Kasumi-1 (cell line): ENCODE measurements at regions not wholly inside any gene's neighbourhood (a gene's known extent, or its start where the extent isn't known, plus 50 kb on each side); places are given as distances from the start of the nearest gene placed in this dataset.

ENCODE experiments used
- DNase-seq, 2 experiments: peaks; one replicate each; lab custom pipeline; 2025; lab: John Stamatoyannopoulos, UW

GRCh38 chr13:39938596-39938995 is 283.1 kb downstream of the COG6 start:
- no peak for DNase-seq

DNA sequence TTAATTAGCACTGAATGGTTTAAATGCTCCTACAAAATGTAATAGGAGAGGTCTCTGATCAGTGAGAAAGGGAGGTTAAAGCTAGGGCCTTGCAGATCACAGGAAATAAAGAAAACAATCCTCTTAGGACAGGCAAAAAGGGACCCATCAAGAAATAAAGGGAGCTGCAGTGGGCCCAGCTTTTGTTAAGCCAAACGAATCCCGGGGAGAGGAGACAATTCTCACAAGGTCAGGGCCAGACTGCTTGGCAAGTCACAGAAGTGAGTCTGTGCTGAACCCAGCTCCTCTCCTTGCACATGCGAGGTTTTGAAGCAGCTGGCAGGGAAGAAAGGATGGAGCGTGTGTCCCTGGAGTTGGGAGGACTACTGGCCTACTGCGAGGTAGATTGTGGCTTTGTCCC is 285.8 kb downstream of the COG6 start:
- DNase-seq = no peak

- DNase-seq = no peak
Observed at GRCh38 chr13:39941911-39942551, 286.6 kb downstream of the COG6 start.

GRCh38 chr13:39942552-39943273 is 287.3 kb downstream of the COG6 start:
- DNase-seq = peak; percentile 54 to 62

- DNase-seq = no peak
Observed at GRCh38 chr13:39943711-39944110, 288.2 kb downstream of the COG6 start.

- no peak for DNase-seq
Observed at GRCh38 chr13:39945226-39945625, 289.8 kb downstream of the COG6 start.

DNA sequence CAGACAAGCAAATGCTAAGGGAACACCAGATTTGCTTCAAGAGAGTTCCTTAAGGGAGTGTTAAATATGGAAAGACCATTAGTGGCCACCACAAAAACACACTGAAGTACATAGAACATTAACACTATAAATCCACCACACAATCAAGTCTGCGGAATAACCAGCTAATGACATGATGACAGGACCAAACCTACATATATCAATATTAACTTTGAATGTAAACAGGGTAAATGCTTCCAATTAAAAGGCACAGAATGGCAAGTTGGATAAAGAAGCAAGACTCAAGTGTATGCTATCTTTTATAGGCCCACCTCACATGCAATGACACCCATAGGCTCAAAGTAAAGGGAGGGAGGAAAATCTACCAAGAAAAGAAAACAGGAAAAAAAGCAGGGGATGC is 291.3 kb downstream of the COG6 start:
- no peak for DNase-seq

DNA sequence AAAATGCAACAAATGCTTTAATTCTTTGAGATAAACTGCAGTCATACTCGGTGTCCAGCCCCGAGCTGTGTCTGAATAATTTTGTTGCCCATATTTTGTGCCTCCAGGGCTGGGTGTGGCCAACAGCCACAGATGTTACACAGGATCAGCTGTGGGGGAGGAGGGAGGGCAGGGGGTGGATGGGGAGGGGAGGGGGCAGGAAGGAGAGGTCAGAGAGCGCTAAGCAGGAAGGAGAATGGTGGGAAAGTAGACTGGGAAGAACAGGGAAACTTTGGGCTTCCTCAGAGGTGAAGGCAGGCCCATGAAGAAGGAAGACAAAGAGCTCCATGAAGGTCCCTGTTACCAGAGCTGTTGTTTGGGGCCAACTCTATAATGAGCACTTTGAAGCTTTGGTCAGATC is 295.8 kb downstream of the COG6 start:
- DNase-seq = no peak

DNA sequence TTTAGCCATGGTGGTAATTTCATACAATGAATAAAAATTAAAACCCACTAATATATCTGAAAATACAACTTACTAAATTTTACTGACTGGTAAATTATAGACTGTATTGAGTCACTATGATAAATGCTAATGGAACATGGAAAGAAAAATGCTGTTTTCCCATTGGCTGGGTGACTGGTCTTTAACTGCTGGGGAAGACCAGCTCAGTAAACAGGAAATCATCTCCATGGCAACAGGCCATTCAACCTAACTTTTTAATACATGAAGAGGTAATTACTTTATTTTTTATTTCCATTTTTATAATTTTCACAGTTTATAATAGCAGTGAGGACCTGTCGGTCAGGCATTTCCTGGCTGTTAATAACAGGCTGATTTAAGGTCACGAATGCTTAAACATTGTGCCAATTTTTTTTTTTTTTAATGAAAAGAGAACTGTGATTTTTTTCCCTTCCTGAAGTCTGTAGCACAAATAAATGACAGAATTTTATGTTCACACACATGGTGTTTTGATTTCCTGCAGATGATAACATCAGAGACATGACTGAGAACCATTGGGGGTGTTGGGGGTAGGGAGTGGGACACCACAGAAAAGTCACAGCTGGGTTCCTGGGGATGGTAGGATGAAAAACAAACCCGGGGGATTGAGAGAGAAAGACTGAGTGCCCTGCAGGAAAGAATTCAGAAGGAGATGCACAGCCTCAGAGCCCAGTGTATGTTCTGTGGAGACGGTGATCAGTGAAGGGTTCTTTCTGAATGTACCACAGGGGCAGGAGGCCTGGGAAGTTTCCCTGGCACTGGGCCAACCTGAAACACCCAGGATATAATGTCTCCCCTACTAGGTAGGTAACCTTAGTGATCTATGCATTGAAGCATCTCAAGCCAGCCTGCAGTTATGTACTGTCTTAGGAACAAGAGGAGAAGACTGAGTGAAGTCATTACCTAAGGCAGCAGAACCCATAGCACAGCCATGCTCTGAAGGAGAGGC is 297.1 kb downstream of the COG6 start:
- no peak for DNase-seq

DNA sequence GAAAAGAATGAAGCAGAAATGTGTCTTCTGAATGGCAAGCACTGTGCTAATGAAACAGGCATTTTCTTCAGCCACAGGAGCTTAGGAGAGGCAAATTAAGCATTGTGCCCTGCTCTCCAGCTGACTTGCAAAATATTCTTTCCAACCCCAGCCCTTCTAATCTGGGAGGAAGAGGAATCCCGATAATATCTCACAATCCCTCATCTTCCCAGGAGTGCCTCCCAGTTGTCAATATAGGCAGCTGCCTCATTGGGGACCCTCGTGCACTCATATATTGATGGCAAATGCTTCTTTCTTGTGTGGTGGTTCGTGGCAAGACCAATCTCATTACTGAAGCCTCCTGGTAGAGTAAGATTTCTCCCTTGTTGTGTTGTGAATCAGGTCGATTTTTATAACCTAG is 299.0 kb downstream of the COG6 start:
- DNase-seq = no peak

DNA sequence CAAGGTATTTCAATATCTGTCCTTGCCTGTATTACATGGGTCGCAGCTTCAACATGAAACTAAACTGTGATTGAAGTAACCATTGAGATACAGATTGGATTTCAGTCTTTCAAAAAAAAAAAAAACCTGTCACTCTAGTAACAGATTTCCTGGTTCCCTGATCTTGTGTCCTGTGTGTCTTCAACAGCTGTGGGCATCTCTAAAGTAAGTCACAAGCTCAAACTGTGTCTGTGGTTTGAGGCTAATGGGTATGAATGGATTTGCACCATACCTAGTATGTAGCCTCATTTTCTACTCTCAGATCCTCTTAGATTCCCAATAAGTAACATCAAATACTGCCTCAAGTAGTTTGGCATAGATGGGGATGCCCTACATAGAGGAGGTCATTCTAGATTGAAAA is 300.1 kb downstream of the COG6 start:
- no peak for DNase-seq

DNA sequence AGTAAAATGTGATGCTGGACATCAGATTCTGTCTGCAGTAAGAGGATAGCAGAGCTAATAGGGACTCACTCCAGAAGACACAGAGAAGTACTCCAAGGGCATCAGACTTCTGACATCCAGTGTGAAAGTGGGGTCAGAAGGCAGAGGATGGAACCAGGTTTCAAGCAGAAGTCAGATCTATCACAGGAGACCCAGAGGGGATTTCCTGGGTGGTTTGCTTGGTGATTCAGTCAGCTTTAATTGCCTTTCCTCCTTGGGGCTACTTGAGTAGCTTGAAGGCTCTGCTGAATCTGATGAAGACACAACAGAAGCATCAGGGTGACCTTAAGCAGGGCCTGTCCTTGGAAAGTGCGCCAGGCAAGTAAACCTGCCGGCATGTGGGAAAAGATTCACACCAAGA is 300.6 kb downstream of the COG6 start:
- no peak for DNase-seq

- DNase-seq = no peak
Observed at GRCh38 chr13:39957868-39958677, 302.6 kb downstream of the COG6 start.

DNA sequence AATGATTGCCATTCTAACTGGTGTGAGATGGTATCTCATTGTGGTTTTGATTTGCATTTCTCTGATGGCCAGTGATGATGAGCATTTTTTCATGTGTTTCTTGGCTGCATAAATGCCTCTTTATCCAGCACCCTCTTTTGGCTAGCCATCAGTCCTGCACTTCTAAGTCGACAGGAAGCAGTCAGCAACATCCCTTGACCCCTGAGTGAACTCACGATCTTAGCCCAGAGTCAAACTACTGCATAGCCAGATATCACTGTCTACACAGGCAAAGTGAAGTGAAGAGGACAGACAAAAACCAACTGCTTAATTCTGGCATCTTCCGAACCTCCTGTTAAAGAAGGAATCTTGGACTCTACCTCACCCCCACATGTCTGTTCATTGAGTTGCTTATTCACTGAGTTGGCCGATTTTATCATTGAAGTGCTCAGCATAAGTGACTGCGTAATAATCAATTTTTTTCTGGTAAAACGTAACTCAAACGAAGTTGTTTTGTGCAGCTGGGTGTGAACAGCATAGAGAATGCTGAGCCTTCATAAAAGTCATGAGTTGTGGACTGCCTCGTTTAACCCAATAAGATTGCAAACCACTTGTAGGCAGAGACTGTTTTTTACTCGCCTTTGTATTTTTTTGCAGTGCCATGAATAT is 304.2 kb downstream of the COG6 start:
- no peak for DNase-seq

DNA sequence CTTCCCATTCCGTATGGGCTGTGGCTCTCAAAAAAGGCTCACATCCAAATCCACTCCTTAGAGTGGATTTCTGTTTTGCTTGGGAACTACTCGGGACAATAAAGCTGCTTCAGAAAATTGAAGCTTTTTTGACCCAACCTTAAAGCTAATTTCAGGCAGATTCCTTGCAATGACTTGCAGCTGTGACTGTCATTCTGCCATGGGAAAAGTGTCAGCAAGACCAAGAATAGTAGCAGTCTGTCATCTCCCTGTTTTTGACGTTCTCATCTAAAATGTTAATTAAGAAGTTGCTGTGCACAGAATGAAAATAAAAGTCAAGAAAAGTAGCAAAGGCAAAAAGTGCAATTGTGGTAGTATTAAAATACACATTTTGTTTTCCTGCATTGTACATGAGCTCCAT is 304.7 kb downstream of the COG6 start:
- DNase-seq = no peak

GRCh38 chr13:39961036-39961435 is 305.6 kb downstream of the COG6 start:
- no peak for DNase-seq

DNA sequence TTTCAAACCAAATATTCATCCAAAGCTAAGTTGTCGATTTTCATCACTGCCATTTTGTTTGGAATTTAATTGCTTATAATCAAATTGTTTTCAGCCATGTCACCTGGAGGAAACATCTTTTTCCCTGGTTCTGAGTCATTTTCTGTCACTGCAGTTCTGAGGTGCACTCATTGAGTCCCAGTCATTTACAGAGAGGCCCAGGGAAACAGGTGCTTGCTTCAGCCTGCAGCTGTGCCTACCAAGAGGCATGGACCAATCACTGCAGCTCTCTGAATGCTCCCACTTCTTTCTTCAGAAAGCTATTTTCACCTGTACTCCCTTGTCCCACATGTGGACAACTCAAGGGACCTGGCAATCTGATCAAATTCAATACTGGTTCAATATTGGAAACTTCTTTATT is 308.1 kb downstream of the COG6 start:
- DNase-seq = no peak

GRCh38 chr13:39965309-39965708 is 309.8 kb downstream of the COG6 start:
- DNase-seq = no peak

- no peak for DNase-seq
Observed at GRCh38 chr13:39967199-39967959, 311.9 kb downstream of the COG6 start.

DNA sequence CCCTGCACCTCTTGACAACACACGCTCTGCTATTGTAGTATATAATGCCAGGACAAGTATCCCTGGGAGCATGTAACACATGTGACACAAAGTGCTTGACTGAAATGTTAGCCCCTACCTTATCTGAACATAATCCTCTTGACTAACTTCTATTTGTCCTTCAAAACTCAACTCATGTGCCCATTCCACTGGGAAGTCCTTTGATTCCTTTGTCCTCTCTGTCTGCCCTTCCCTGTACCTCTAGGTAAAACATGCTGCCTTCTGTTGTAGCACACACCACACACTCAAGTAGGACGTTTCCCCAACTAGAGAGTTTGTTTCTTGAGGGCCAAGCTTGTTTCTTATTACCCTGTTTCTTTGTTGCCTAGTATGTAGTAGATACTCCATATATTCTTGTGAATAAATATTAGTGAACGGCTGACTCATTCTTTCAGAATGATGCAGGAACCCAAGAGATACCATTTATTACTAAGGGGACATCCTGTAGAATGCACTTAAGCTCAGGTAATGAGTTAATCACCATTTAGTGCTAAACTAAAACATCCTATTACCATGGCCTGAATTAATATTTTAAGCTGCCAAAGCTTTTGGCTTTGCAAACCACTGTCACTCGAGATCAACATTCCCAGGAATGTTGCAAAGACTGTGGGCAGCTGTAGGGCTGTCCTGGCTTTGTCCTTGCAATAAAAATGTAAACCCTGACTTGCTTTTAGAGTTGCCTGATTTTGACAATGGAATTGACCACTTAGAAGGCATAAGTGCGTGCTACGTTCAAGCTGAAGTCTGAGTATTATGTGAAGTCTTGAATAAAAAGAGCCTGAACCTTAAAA is 313.4 kb downstream of the COG6 start:
- DNase-seq = no peak
